GM13977 (cell line): ENCODE measurements at regions not wholly inside any gene's neighbourhood (a gene's known extent, or its start where the extent isn't known, plus 50 kb on each side); places are given as distances from the start of the nearest gene placed in this dataset.

Experiments
- DNase-seq: peaks from one replicate; pipeline ENCODE4 v3.0.0; 2012; ENCODE audit warnings: low spot score
- CTCF ChIP-seq: IDR thresholded peaks from 2 replicates; pipeline ENCODE4 v1.5.1; 2012; ENCODE audit warnings: mild to moderate bottlenecking, control low read depth; ENCODE audit not compliant: insufficient read depth; ENCODE audit errors: extremely low read depth, missing control alignments
- in situ Hi-C: fragments of 300-500 bp; cut with MboI; formaldehyde crosslinking; loops from one replicate; pipeline ENCODE4 v1.12.0; 2022; ENCODE audit warnings: low sequenced_read_pairs, low pct_unique_long_range_greater_than_20kb, mixed read lengths, inconsistent platforms; ENCODE audit not compliant: unreplicated experiment

- no peak for TF ChIP-seq CTCF
- in situ Hi-C loops = no loop called here
- no peak for DNase-seq
Observed at GRCh38 chr7:25930492-25931048, 221.4 kb upstream of the NFE2L3 start.

GRCh38 chr7:25931156-25931555 lies 220.8 kb upstream of the NFE2L3 start:
- TF ChIP-seq CTCF = no peak
- in situ Hi-C loops = no loop called here
- DNase-seq = no peak

- no peak for TF ChIP-seq CTCF
- DNase-seq = no peak
- in situ Hi-C loops = no loop called here
Observed at GRCh38 chr7:25933921-25934320, 218.1 kb upstream of the NFE2L3 start.

- TF ChIP-seq CTCF = no peak
- in situ Hi-C loops = no loop called here
- DNase-seq = no peak
Observed at GRCh38 chr7:25940086-25940906, 211.7 kb upstream of the NFE2L3 start.

- no peak for TF ChIP-seq CTCF
- in situ Hi-C loops = no loop called here
- DNase-seq = no peak
Observed at GRCh38 chr7:25944777-25945515, 207.1 kb upstream of the NFE2L3 start.

GRCh38 chr7:25945608-25946007 lies 206.4 kb upstream of the NFE2L3 start:
- in situ Hi-C loops = no loop called here
- no peak for DNase-seq
- no peak for TF ChIP-seq CTCF
